ENCODE measurements at regions not wholly inside any gene's neighbourhood (a gene's known extent, or its start where the extent isn't known, plus 50 kb on each side); places are given as distances from the start of the nearest gene placed in this dataset.
"Not testable (repeated sequence)": the region's sequence is repeated elsewhere in the genome, so short reads cannot be mapped to it uniquely, and the experiment has no call there.

GRCh38 chr14:28997196-28997595 lies 230.6 kb downstream of the FOXG1 start:
- TF ChIP-seq ZNF513 (tag by site-specific recombination; IDR thresholded peaks at IDR 0.05); ZNF280C (tag by site-specific recombination; IDR thresholded peaks at IDR 0.05); CTCF (tag by site-specific recombination; IDR thresholded peaks at IDR 0.05); ZNF596 (tag by site-specific recombination; IDR thresholded peaks at IDR 0.05); ZNF184 (tag by site-specific recombination; IDR thresholded peaks at IDR 0.05); INSM2 (tag by site-specific recombination; IDR thresholded peaks at IDR 0.05); PATZ1 (tag by site-specific recombination; IDR thresholded peaks at IDR 0.05); ZBTB1 (tag by site-specific recombination; IDR thresholded peaks at IDR 0.05); GLIS1 (tag by site-specific recombination; IDR thresholded peaks at IDR 0.05); ZNF843 (tag by site-specific recombination; IDR thresholded peaks at IDR 0.05); ZBTB7A (tag by site-specific recombination; IDR thresholded peaks at IDR 0.05; ENCODE audit: low read depth): not testable (repeated sequence)
